Hepatocyte (in vitro differentiated cells): ENCODE measurements at regions not wholly inside any gene's neighbourhood (a gene's known extent, or its start where the extent isn't known, plus 50 kb on each side); places are given as distances from the start of the nearest gene placed in this dataset.

Source experiments
- CTCF ChIP-seq: fragments of 200-600 bp; sonication (generic); IDR thresholded peaks from 2 replicates; pipeline ENCODE4 v1.5.1; 2016; ENCODE audit warnings: antibody characterized with exemption, mild to moderate bottlenecking; ENCODE audit not compliant: poor library complexity
- EZH2 ChIP-seq: fragments of 200-600 bp; sonication (generic); IDR thresholded peaks from 2 replicates; pipeline ENCODE4 v1.6.1; 2016; ENCODE audit warnings: antibody characterized with exemption, mild to moderate bottlenecking, borderline replicate concordance

DNA sequence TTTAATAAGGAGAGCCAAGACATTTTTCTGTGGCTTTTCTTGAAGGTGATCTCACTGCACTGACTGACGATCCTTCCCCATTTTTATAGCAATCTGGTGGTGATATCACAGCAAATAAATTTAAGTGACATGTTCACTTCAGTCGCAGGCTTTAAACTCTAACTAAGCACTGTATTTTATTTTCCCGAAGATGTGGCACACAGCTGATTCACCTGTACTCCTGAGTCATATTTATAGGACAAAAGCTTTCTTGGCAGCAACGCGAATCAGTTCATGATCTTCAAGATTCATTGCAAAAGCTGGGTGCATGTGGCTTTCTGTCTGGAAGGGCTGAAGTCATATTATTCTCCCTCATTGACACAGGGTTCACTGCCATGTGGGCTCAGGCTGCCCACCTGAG lies 79.8 kb upstream of the TUNAR start:
- TF ChIP-seq CTCF (no peak), EZH2 (no peak)
